SK-N-SH (cell line): ENCODE measurements at regions not wholly inside any gene's neighbourhood (a gene's known extent, or its start where the extent isn't known, plus 50 kb on each side); places are given as distances from the start of the nearest gene placed in this dataset.

Source experiments
- CTCF ChIP-seq: fragments of 200-600 bp; sonication (generic); IDR thresholded peaks from 2 replicates; pipeline ENCODE4 v1.6.1; 2017; ENCODE audit warnings: antibody characterized with exemption, mild to moderate bottlenecking, moderate library complexity
- FOXM1 ChIP-seq: IDR thresholded peaks from 2 replicates; pipeline ENCODE4 v1.4.0; 2012; ENCODE audit warnings: low read depth, mild to moderate bottlenecking
- JUND ChIP-seq: IDR thresholded peaks from 2 replicates; pipeline ENCODE4 v1.4.0; 2012
- POLR2AphosphoS5 ChIP-seq: IDR thresholded peaks from 2 replicates; pipeline ENCODE4 v1.6.1; 2012; ENCODE audit warnings: low read depth, low read length
- RAD21 ChIP-seq: IDR thresholded peaks from 2 replicates; pipeline ENCODE4 v1.6.1; 2012; ENCODE audit warnings: mild to moderate bottlenecking, low read length
- RFX5 ChIP-seq: IDR thresholded peaks from 2 replicates; pipeline ENCODE4 v1.6.1; 2012; ENCODE audit warnings: mild to moderate bottlenecking, improper control_type of control experiment, low read length
- RXRA ChIP-seq: IDR thresholded peaks from 2 replicates; pipeline ENCODE4 v1.4.0; 2012; ENCODE audit warnings: low read depth, mild to moderate bottlenecking, borderline replicate concordance
- TAF1 ChIP-seq: IDR thresholded peaks from 2 replicates; pipeline ENCODE4 v1.6.1; 2012; ENCODE audit warnings: low read depth, mild to moderate bottlenecking, low read length, moderate library complexity, borderline replicate concordance
- ZBTB33 ChIP-seq: IDR thresholded peaks from 2 replicates; pipeline ENCODE4 v1.4.0; 2012; ENCODE audit warnings: low read depth, borderline replicate concordance
- TF ChIP-seq, protein P1 (sequence below): fragments of 150-350 bp; IDR thresholded peaks from 2 replicates; pipeline ENCODE4 v1.6.1; 2017; ENCODE audit warnings: antibody characterized with exemption, low read length, low read depth, borderline replicate concordance

DNA sequence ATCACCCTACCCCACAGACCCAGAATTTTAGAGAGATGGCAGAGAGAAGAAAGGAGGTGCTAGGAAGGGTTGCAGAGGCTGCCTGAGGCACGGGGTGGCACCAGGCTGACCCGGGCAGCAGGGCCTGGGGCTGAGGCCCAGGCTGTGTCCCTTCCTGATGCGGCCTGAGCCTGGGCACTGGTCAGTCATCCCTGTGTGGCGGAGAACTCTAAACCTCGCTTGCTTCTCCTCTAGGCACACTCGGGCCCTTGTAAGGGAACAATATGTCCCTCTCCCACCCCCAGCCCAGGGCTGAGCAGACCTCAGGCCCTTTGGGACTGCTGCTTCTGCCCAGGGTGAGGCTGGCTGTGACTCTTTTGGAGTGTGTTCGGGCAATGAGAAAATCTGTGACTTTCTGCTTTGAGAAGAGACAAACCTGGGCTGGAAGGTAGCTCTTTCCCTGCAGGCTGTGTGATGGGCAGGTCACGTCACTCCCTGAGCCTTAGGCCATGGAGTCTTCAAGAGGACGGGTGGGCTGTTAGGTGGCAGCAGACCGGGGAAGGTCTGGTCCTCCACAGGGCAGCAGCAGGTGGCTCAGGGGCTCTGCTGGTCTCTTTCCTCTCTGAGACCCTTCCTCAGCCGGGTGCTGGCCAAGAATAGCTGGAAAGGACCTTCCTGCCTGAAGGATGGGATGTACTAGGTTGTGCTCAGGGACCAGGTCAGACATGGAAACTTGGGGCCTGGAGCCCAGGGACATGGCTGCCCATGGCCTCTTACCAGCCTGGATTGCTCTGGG lies 96.8 kb downstream of the GLI2 start:
- no peak for TF ChIP-seq RFX5
- no peak for TF ChIP-seq ZBTB33
- no peak for TF ChIP-seq RAD21
- TF ChIP-seq JUND, result no peak
- no peak for TF ChIP-seq CTCF
- no peak for TF ChIP-seq RXRA
- no peak for TF ChIP-seq POLR2AphosphoS5
- no peak for TF ChIP-seq TAF1
- TF ChIP-seq FOXM1, result no peak
- TF ChIP-seq, protein P1, sequence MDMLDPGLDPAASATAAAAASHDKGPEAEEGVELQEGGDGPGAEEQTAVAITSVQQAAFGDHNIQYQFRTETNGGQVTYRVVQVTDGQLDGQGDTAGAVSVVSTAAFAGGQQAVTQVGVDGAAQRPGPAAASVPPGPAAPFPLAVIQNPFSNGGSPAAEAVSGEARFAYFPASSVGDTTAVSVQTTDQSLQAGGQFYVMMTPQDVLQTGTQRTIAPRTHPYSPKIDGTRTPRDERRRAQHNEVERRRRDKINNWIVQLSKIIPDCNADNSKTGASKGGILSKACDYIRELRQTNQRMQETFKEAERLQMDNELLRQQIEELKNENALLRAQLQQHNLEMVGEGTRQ, result no peak
